Endothelial cell of umbilical vein (primary cell): ENCODE measurements at regions not wholly inside any gene's neighbourhood (a gene's known extent, or its start where the extent isn't known, plus 50 kb on each side); places are given as distances from the start of the nearest gene placed in this dataset.

Experiments used
- CTCF ChIP-seq, 2 donors: IDR thresholded peaks; 1 replicate in 1 of 2; 2 replicates in 1 of 2; pipeline ENCODE4 v1.5.1; 2011; ENCODE audit warnings: low read length in 2 of 2, mild to moderate bottlenecking in 2 of 2, moderate library complexity in 2 of 2, control low read depth in 1 of 2, inconsistent platforms in 1 of 2, low read depth in 1 of 2; ENCODE audit not compliant: insufficient read depth in 1 of 2; ENCODE audit errors: extremely low read depth in 1 of 2
- EZH2 ChIP-seq: IDR thresholded peaks from 2 replicates; pipeline ENCODE4 v1.6.1; 2012; ENCODE audit warnings: borderline replicate concordance, low read depth, mild to moderate bottlenecking, moderate library complexity, low read length, inconsistent platforms; ENCODE audit not compliant: severe bottlenecking
- FOS ChIP-seq: IDR thresholded peaks from 2 replicates; pipeline ENCODE4 v1.6.1; 2011; ENCODE audit warnings: mild to moderate bottlenecking, low read length, moderate library complexity, borderline replicate concordance; ENCODE audit not compliant: insufficient read depth
- JUN ChIP-seq: IDR thresholded peaks from 2 replicates; pipeline ENCODE4 v1.6.1; 2011; ENCODE audit warnings: borderline replicate concordance, low read depth; ENCODE audit not compliant: insufficient read length, insufficient read depth
- MAX ChIP-seq: IDR thresholded peaks from 2 replicates; pipeline ENCODE4 v1.6.1; 2011; ENCODE audit not compliant: insufficient read depth, insufficient read length
- MYC ChIP-seq: IDR thresholded peaks from one replicate; pipeline ENCODE4 v1.6.1; 2011; ENCODE audit warnings: mild to moderate bottlenecking, low read depth, low read length
- POLR2A ChIP-seq: IDR thresholded peaks from 2 replicates; pipeline ENCODE4 v1.6.1; 2012; ENCODE audit warnings: low read depth, mild to moderate bottlenecking, control low read depth, low read length
- POLR2AphosphoS5 ChIP-seq: IDR thresholded peaks from 2 replicates; pipeline ENCODE4 v1.6.1; 2012; ENCODE audit warnings: low read depth, mild to moderate bottlenecking, control low read depth, low read length, moderate library complexity; ENCODE audit not compliant: insufficient read depth

- TF ChIP-seq CTCF (IDR thresholded peaks at IDR 0.05; ENCODE audit: extremely low read depth in 1 of 2, insufficient read depth in 1 of 2, low read depth in 1 of 2, low read length in 2 of 2) (no peak), FOS (no peak), EZH2 (no peak), POLR2A (no peak), MAX (no peak), POLR2AphosphoS5 (no peak), MYC (no peak), JUN (no peak)
Measured at GRCh38 chr7:159195946-159196345, 51.3 kb upstream of the VIPR2 start.
